ENCODE measurements at regions not wholly inside any gene's neighbourhood (a gene's known extent, or its start where the extent isn't known, plus 50 kb on each side); places are given as distances from the start of the nearest gene placed in this dataset.

DNA sequence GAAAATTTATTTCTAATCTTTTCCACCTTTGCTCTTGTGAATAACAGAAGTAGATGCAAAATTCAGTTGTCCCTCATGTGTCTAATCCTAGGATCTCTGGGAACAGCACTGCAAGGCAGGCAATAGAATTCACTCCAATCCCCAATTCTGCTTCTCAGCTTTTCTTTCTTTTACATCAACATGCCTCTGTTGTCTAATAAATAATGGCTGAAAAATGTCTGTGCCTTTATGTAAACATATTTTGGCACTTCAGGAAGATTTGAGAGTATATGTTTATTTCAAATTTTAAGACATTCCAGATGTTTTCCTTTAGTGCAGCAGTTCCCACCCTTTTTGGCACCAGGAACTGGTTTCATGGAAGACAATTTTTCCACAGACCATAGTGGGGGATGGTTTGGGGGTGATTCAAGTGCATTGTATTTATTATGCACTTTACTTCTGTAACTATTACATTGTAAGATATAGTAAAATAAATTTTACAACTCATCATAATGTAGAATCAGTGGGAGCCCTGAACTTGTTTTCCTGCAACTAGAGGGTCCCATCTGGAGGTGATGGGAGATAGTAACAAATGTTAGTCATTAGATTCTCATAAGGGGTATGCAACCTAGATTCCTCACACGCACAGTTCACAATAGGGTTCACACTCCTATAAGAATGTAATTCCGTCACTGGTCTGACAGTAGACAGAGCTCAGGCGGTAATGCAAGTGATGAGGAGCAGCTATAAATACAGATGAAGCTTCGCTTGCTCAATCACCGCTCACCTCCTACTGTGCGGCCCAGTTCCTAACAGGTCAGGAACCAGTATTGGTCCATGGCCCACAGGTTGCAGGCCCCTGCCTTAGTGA lies 590.3 kb upstream of the CNTNAP5 start:
- ChIA-PET CTCF (interaction anchor here (1.0 kb wide), 1 partner anchor 22 kb away, joined by 3 read pairs; no protein-coding TSS in a partner anchor), POLR2A (no interaction called here)
- H3K36me3 ChIP-seq (ENCODE audit: control insufficient read depth, insufficient read depth, low read length): no peaks in the 10 kb centered on the region
- TF ChIP-seq, protein P1, sequence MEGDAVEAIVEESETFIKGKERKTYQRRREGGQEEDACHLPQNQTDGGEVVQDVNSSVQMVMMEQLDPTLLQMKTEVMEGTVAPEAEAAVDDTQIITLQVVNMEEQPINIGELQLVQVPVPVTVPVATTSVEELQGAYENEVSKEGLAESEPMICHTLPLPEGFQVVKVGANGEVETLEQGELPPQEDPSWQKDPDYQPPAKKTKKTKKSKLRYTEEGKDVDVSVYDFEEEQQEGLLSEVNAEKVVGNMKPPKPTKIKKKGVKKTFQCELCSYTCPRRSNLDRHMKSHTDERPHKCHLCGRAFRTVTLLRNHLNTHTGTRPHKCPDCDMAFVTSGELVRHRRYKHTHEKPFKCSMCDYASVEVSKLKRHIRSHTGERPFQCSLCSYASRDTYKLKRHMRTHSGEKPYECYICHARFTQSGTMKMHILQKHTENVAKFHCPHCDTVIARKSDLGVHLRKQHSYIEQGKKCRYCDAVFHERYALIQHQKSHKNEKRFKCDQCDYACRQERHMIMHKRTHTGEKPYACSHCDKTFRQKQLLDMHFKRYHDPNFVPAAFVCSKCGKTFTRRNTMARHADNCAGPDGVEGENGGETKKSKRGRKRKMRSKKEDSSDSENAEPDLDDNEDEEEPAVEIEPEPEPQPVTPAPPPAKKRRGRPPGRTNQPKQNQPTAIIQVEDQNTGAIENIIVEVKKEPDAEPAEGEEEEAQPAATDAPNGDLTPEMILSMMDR (IDR thresholded peaks at IDR 0.05; ENCODE audit: insufficient read depth, low read depth, low read length): no peak
- no peak for DNase-seq (ENCODE audit: low read depth)
- no peaks in the 10 kb centered on the region for H3K27me3 ChIP-seq (ENCODE audit: control insufficient read depth, insufficient read depth, low read length)
- H3K4me3 ChIP-seq (ENCODE audit: low read depth, low read length): no peak overlapping the region

DNA sequence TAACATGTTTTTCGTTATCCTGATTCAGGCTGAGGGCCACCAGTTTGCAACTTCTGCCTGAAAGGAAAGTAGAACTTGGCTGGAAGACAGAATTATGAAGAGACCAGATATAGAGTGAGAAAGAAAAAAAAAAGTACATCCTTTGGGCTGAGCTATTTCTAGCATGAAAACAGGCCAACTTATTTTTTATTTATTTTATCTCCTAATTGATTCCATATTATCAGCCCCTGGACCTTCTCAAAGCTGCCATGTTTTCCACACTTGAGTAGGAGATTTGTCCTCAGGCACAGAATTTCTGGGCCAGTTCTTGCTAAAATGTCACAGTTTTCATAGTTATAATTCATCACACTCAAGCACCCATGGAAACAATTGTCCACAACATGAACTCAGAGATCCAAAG lies 586.8 kb upstream of the CNTNAP5 start:
- no peaks in the 10 kb centered on the region for H3K36me3 ChIP-seq (ENCODE audit: control insufficient read depth, insufficient read depth, low read length)
- no peak for DNase-seq (ENCODE audit: low read depth)
- TF ChIP-seq, protein P1 (IDR thresholded peaks at IDR 0.05; ENCODE audit: insufficient read depth, low read depth, low read length): no peak
- no peaks in the 10 kb centered on the region for H3K27me3 ChIP-seq (ENCODE audit: control insufficient read depth, insufficient read depth, low read length)
- CTCF ChIA-PET: no interaction called here
- H3K4me3 ChIP-seq (ENCODE audit: low read depth, low read length): no peak overlapping the region
- POLR2A ChIA-PET: no interaction called here

DNA sequence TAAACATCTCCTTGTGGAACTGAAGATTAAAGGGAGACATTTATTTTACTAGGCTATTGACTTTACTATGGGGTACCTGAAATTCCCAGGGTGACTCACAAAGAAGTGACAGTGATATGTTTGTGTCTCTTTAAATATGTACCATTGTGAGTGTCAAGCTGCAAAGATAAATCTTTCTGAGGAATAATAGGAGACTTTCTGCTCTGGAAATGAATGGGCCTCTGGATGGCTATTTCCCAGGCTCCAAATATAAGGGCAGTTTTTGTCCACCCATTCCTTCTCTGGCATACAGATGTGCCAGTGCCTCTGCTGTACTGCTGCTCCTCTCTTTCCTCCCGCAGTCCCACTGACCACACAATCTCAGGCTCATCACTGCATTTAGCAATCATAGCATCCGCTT lies 586.4 kb upstream of the CNTNAP5 start:
- CTCF ChIA-PET: no interaction called here
- TF ChIP-seq, protein P1 (IDR thresholded peaks at IDR 0.05; ENCODE audit: insufficient read depth, low read depth, low read length): no peak
- POLR2A ChIA-PET: no interaction called here
- no peaks in the 10 kb centered on the region for H3K36me3 ChIP-seq (ENCODE audit: control insufficient read depth, insufficient read depth, low read length)
- no peak for DNase-seq (ENCODE audit: low read depth)
- H3K4me3 ChIP-seq (ENCODE audit: low read depth, low read length): no peak overlapping the region
- H3K27me3 ChIP-seq (ENCODE audit: control insufficient read depth, insufficient read depth, low read length): no peaks in the 10 kb centered on the region

DNA sequence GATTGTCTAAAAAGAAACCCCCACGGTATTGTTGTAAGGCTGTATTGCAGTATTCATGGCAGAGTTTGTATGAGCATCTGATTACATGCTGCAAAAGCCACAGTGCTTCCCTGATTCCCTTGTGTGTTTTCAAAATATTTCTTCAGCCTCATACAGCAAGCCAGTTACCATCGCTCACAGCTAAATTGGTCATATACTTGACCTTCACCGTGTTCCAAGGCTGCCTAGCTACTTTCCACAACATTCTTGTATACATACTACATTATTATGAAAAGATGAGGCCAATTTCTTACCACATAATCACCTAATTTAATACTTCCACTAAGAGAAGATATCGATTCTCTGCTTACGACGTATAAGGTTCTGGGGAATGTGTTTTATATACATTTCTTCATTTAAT lies 576.3 kb upstream of the CNTNAP5 start:
- no peaks in the 10 kb centered on the region for H3K36me3 ChIP-seq (ENCODE audit: control insufficient read depth, insufficient read depth, low read length)
- DNase-seq (ENCODE audit: low read depth): no peak
- CTCF ChIA-PET: no interaction called here
- H3K27me3 ChIP-seq (ENCODE audit: control insufficient read depth, insufficient read depth, low read length): no peaks in the 10 kb centered on the region
- TF ChIP-seq, protein P1 (IDR thresholded peaks at IDR 0.05; ENCODE audit: insufficient read depth, low read depth, low read length): no peak
- POLR2A ChIA-PET: no interaction called here
- no peak overlapping the region for H3K4me3 ChIP-seq (ENCODE audit: low read depth, low read length)

DNA sequence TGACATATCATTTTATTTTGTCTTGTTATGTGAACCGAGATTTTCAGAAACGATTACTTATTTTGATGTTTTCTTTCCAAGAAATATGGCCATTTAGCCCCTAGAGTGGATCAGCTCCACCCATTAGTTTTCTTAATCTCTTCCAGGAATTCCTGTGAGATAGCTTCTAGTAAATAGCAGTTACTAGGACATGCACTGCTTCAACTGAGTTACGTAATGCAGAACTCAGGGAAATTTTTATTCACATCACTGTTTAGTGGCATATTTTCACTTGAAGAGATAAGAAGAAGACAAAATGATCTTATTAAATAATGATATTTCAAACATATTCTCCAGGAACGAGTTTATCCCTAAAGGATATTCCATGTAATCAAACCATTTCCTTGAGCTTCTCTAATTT lies 573.5 kb upstream of the CNTNAP5 start:
- Histone ChIP-seq H3K36me3 (ENCODE audit: control insufficient read depth, insufficient read depth, low read length) (no peaks in the 10 kb centered on the region), H3K4me3 (ENCODE audit: low read depth, low read length) (no peak overlapping the region), H3K27me3 (ENCODE audit: control insufficient read depth, insufficient read depth, low read length) (no peaks in the 10 kb centered on the region)
- TF ChIP-seq, protein P1 (IDR thresholded peaks at IDR 0.05; ENCODE audit: insufficient read depth, low read depth, low read length): no peak
- ChIA-PET POLR2A (no interaction called here), CTCF (no interaction called here)
- DNase-seq (ENCODE audit: low read depth): no peak

All from BJ (cell line).